HepG2 (cell line): ENCODE measurements at regions not wholly inside any gene's neighbourhood (a gene's known extent, or its start where the extent isn't known, plus 50 kb on each side); places are given as distances from the start of the nearest gene placed in this dataset.

Experiments
- ATAC-seq: fragments of 200-7000 bp; cut with Tn5 transposase; 3 replicates; pipeline ENCODE4 v1.9.1; 2020; ENCODE audit warnings: mild to moderate bottlenecking, moderate library complexity
- BruUV-seq: library from RNA; stranded (reverse); fragments of 400-500 nt; replicated peaks from 2 replicates; lab custom pipeline; 2021; lab: Mats Ljungman, UMichigan
- CTCF ChIA-PET: fragments of 300-600 bp; formaldehyde crosslinking; extraction: SDS; loops from one replicate; lab custom pipeline; 2021; ENCODE audit warnings: low total read pairs, inconsistent platforms, low intra/inter-chr PET ratio; lab: Yijun Ruan, JAX
- POLR2A ChIA-PET: fragments of 350-600 bp; sonication (Branson Sonifier 250); formaldehyde crosslinking; loops from one replicate; lab custom pipeline; 2020; ENCODE audit warnings: antibody characterized with exemption, inconsistent platforms; lab: Yijun Ruan, JAX
- DNase-seq: peaks from one replicate; pipeline ENCODE4 v3.0.0-alpha.2; 2015; ENCODE audit warnings: low spot score
- FAIRE-seq: peaks from 3 replicates; lab custom pipeline; 2011; peaks lifted over from hg19 to GRCh38; lab: Jason Lieb, UNC
- H2AFZ ChIP-seq: one replicate; pipeline ENCODE4 v1.6.1; 2011; ENCODE audit warnings: low read length, inconsistent platforms
- H3K27ac ChIP-seq: fragments of 300-600 bp; 3 replicates; pipeline ENCODE4 v1.8.0; 2011; ENCODE audit warnings: mixed run types, mild to moderate bottlenecking, mixed read lengths, low read length, inconsistent platforms; ENCODE audit not compliant: insufficient read depth; ENCODE audit errors: extremely low read length
- H3K27me3 ChIP-seq, 2 experiments: fragments of 200-600 bp in 1 of 2; 2 replicates in 1 of 2; 3 replicates in 1 of 2; pipeline versions ENCODE4 v1.6.0 to v1.8.0; 2011; ENCODE audit warnings: low read length in 2 of 2, mild to moderate bottlenecking in 2 of 2, moderate library complexity in 2 of 2, inconsistent platforms in 1 of 2; ENCODE audit not compliant: insufficient read depth in 2 of 2, control insufficient read depth in 1 of 2
- H3K36me3 ChIP-seq, 2 experiments: fragments of 200-600 bp in 1 of 2; replicated peaks in 1 of 2; 2 replicates in 1 of 2; 3 replicates in 1 of 2; pipeline versions ENCODE4 v1.5.1 to v1.8.0; 2011; ENCODE audit warnings: low read length in 2 of 2, inconsistent platforms in 1 of 2; ENCODE audit not compliant: insufficient read depth in 2 of 2, control insufficient read depth in 1 of 2
- H3K4me1 ChIP-seq: 2 replicates; pipeline ENCODE4 v1.5.1; 2012; ENCODE audit warnings: low read length, inconsistent platforms; ENCODE audit not compliant: insufficient read depth
- H3K4me2 ChIP-seq: 2 replicates; pipeline ENCODE4 v1.6.0; 2011; ENCODE audit warnings: low read depth, low read length, inconsistent platforms
- H3K4me3 ChIP-seq, 3 experiments: fragments of 200-600 bp in 1 of 3; sonication (generic), shearing (Covaris generic) in 1 of 3; replicated peaks in 1 of 3; 2 replicates each; pipeline ENCODE4 v1.5.1; 2011 to 2016; ENCODE audit warnings: low read length in 3 of 3, inconsistent platforms in 2 of 3, low read depth in 2 of 3, mild to moderate bottlenecking in 2 of 3, control low read depth in 1 of 3, mixed read lengths in 1 of 3; ENCODE audit not compliant: insufficient read depth in 1 of 3
- H3K79me2 ChIP-seq: one replicate; pipeline ENCODE4 v1.6.1; 2011; ENCODE audit warnings: low read length, inconsistent platforms; ENCODE audit not compliant: insufficient read depth
- H3K9ac ChIP-seq: 2 replicates; pipeline ENCODE4 v1.6.0; 2011; ENCODE audit warnings: mild to moderate bottlenecking, low read depth, low read length, inconsistent platforms; ENCODE audit not compliant: insufficient read depth
- H3K9me3 ChIP-seq: 2 replicates; pipeline ENCODE4 v1.5.1; 2012; ENCODE audit warnings: mild to moderate bottlenecking, low read length
- H4K20me1 ChIP-seq: 2 replicates; pipeline ENCODE4 v1.6.0; 2011; ENCODE audit warnings: inconsistent platforms, mild to moderate bottlenecking, low read length, moderate library complexity; ENCODE audit not compliant: insufficient read depth
- ELF3 ChIP-seq: IDR thresholded peaks from 2 replicates; pipeline ENCODE4 v1.6.1; 2016; ENCODE audit warnings: missing genetic modification reagents, missing compliant biosample characterization
- ERF ChIP-seq: IDR thresholded peaks from 2 replicates; pipeline ENCODE4 v1.6.1; 2018; ENCODE audit warnings: missing biosample characterization, missing genetic modification reagents
- FIP1L1 ChIP-seq: fragments of 200-400 bp; formaldehyde crosslinking; IDR thresholded peaks from 2 replicates; pipeline ENCODE4 v1.6.1; 2018; ENCODE audit warnings: low read depth, mild to moderate bottlenecking, low read length, moderate library complexity, borderline replicate concordance; ENCODE audit not compliant: insufficient read depth
- NAIF1 ChIP-seq: sonication (generic); formaldehyde crosslinking; IDR thresholded peaks from 2 replicates; pipeline ENCODE4 v1.5.0; 2020; ENCODE audit warnings: mild to moderate bottlenecking, missing genetic modification reagents, borderline replicate concordance
- NFE2L2 ChIP-seq: fragments of 150-350 bp; IDR thresholded peaks from 2 replicates; pipeline ENCODE4 v1.6.1; 2014; ENCODE audit warnings: low read length
- RAD51 ChIP-seq: fragments of 450-650 bp; IDR thresholded peaks from 2 replicates; pipeline ENCODE4 v1.6.1; 2016; ENCODE audit warnings: borderline replicate concordance
- TRIM24 ChIP-seq: sonication (generic); formaldehyde crosslinking; IDR thresholded peaks from 2 replicates; pipeline ENCODE4 v1.8.0; 2022; ENCODE audit warnings: mild to moderate bottlenecking, missing genetic modification reagents
- ZFP1 ChIP-seq: IDR thresholded peaks from 2 replicates; pipeline ENCODE4 v1.6.1; 2016
- ZNF44 ChIP-seq: sonication (generic); formaldehyde crosslinking; IDR thresholded peaks from 2 replicates; pipeline ENCODE4 v1.5.1; 2020; ENCODE audit warnings: mild to moderate bottlenecking, missing genetic modification reagents
- ZNF598 ChIP-seq: sonication (generic); formaldehyde crosslinking; IDR thresholded peaks from 2 replicates; pipeline ENCODE4 v1.5.1; 2020; ENCODE audit warnings: mild to moderate bottlenecking, missing genetic modification reagents, borderline replicate concordance
- ZNF746 ChIP-seq: sonication (generic); formaldehyde crosslinking; IDR thresholded peaks from 2 replicates; pipeline ENCODE4 v1.8.0; 2022; ENCODE audit warnings: mild to moderate bottlenecking, missing genetic modification reagents
- ZNF773 ChIP-seq: sonication (generic); formaldehyde crosslinking; IDR thresholded peaks from 2 replicates; pipeline ENCODE4 v1.4.0; 2020; ENCODE audit warnings: missing genetic modification reagents, borderline replicate concordance
- WGBS: methylation state at CpG from one replicate; pipeline ENCODE4 v1.1.6; 2017; ENCODE audit warnings: low lambda C conversion rate; 5-methylcytosine and 5-hydroxymethylcytosine counted together
- in situ Hi-C: cut with HindIII; loops from 2 replicates; pipeline ENCODE4 v1.10.0; 2017; ENCODE audit warnings: low pct_unique_long_range_greater_than_20kb; ENCODE audit not compliant: extremely low pct_ligation_motif_present
- intact Hi-C: fragments of 100-400 bp; cut with micrococcal nuclease; formaldehyde crosslinking; loops from one replicate; pipeline ENCODE4 v1.10.0; 2022; ENCODE audit not compliant: unreplicated experiment
- TF ChIP-seq, protein P1 (sequence below): sonication (generic); formaldehyde crosslinking; IDR thresholded peaks from 2 replicates; pipeline ENCODE4 v1.5.0; 2020; ENCODE audit warnings: mild to moderate bottlenecking, missing genetic modification reagents
- TF ChIP-seq, protein P2 (sequence below): sonication (generic); formaldehyde crosslinking; IDR thresholded peaks from 2 replicates; pipeline ENCODE4 v1.4.0; 2020; ENCODE audit warnings: mild to moderate bottlenecking, missing genetic modification reagents, borderline replicate concordance
- TF ChIP-seq, protein P3 (sequence below): sonication (generic); formaldehyde crosslinking; IDR thresholded peaks from 2 replicates; pipeline ENCODE4 v1.4.0; 2020; ENCODE audit warnings: low read depth, missing genetic modification reagents

DNA sequence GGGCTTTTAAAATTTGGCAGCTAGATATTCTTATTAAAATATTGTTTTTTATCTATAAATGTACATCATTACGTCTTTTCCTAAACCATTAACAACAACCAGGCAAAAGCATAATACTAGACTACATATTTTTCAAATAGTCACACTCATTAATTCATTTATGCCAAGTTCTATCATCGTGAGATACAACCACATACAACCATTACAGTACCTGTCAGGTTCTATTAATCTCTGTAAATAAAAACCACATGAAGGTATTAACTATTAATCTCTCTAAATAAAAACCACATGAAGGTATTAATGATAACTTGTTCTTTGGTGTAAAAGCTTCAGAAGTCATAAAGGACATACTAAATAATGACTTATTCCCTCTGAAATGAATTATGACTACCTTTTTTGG is 432.7 kb downstream of the TMX3 start:
- in situ Hi-C loops, result no loop called here
- Histone ChIP-seq H3K4me3 (no peak overlapping the region), H3K4me1 (no peaks in the 10 kb centered on the region), H3K4me2 (no peak overlapping the region), H3K9me3 (no peaks in the 10 kb centered on the region), H3K79me2 (no peaks in the 10 kb centered on the region), H3K27ac (no peak overlapping the region), H3K9ac (no peak overlapping the region), H2AFZ (no peak overlapping the region), H3K27me3 (no peaks in the 10 kb centered on the region), H3K36me3 (no peaks in the 10 kb centered on the region), H4K20me1 (no peaks in the 10 kb centered on the region)
- ATAC-seq, result no peak
- no peak for FAIRE-seq
- intact Hi-C loops, result no loop called here
- CTCF ChIA-PET, result no interaction called here
- BruUV-seq, result no TSS peak
- DNase-seq, result no peak
- POLR2A ChIA-PET, result no interaction called here
- 3% methylated on average over 2 of the region's 2 CpGs for WGBS
- no peak for TF ChIP-seq NFE2L2
- no peak for TF ChIP-seq ZNF598 (CRISPR knock-in tag)
- no peak for TF ChIP-seq ZNF773 (CRISPR knock-in tag)
- no peak for TF ChIP-seq ZFP1 (CRISPR knock-in tag)
- TF ChIP-seq ERF (CRISPR knock-in tag), result no peak
- no peak for TF ChIP-seq ZNF44 (CRISPR knock-in tag)
- TF ChIP-seq, protein P1, sequence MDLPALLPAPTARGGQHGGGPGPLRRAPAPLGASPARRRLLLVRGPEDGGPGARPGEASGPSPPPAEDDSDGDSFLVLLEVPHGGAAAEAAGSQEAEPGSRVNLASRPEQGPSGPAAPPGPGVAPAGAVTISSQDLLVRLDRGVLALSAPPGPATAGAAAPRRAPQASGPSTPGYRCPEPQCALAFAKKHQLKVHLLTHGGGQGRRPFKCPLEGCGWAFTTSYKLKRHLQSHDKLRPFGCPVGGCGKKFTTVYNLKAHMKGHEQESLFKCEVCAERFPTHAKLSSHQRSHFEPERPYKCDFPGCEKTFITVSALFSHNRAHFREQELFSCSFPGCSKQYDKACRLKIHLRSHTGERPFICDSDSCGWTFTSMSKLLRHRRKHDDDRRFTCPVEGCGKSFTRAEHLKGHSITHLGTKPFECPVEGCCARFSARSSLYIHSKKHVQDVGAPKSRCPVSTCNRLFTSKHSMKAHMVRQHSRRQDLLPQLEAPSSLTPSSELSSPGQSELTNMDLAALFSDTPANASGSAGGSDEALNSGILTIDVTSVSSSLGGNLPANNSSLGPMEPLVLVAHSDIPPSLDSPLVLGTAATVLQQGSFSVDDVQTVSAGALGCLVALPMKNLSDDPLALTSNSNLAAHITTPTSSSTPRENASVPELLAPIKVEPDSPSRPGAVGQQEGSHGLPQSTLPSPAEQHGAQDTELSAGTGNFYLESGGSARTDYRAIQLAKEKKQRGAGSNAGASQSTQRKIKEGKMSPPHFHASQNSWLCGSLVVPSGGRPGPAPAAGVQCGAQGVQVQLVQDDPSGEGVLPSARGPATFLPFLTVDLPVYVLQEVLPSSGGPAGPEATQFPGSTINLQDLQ (CRISPR knock-in tag), result no peak
- TF ChIP-seq NAIF1, result no peak
- no peak for TF ChIP-seq FIP1L1
- TF ChIP-seq ELF3 (CRISPR knock-in tag), result no peak
- no peak for TF ChIP-seq TRIM24 (CRISPR knock-in tag)
- TF ChIP-seq, protein P2, sequence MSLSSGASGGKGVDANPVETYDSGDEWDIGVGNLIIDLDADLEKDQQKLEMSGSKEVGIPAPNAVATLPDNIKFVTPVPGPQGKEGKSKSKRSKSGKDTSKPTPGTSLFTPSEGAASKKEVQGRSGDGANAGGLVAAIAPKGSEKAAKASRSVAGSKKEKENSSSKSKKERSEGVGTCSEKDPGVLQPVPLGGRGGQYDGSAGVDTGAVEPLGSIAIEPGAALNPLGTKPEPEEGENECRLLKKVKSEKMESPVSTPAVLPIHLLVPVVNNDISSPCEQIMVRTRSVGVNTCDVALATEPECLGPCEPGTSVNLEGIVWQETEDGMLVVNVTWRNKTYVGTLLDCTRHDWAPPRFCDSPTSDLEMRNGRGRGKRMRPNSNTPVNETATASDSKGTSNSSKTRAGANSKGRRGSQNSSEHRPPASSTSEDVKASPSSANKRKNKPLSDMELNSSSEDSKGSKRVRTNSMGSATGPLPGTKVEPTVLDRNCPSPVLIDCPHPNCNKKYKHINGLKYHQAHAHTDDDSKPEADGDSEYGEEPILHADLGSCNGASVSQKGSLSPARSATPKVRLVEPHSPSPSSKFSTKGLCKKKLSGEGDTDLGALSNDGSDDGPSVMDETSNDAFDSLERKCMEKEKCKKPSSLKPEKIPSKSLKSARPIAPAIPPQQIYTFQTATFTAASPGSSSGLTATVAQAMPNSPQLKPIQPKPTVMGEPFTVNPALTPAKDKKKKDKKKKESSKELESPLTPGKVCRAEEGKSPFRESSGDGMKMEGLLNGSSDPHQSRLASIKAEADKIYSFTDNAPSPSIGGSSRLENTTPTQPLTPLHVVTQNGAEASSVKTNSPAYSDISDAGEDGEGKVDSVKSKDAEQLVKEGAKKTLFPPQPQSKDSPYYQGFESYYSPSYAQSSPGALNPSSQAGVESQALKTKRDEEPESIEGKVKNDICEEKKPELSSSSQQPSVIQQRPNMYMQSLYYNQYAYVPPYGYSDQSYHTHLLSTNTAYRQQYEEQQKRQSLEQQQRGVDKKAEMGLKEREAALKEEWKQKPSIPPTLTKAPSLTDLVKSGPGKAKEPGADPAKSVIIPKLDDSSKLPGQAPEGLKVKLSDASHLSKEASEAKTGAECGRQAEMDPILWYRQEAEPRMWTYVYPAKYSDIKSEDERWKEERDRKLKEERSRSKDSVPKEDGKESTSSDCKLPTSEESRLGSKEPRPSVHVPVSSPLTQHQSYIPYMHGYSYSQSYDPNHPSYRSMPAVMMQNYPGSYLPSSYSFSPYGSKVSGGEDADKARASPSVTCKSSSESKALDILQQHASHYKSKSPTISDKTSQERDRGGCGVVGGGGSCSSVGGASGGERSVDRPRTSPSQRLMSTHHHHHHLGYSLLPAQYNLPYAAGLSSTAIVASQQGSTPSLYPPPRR (CRISPR knock-in tag), result no peak
- no peak for TF ChIP-seq ZNF746
- no peak for TF ChIP-seq RAD51
- TF ChIP-seq, protein P3, sequence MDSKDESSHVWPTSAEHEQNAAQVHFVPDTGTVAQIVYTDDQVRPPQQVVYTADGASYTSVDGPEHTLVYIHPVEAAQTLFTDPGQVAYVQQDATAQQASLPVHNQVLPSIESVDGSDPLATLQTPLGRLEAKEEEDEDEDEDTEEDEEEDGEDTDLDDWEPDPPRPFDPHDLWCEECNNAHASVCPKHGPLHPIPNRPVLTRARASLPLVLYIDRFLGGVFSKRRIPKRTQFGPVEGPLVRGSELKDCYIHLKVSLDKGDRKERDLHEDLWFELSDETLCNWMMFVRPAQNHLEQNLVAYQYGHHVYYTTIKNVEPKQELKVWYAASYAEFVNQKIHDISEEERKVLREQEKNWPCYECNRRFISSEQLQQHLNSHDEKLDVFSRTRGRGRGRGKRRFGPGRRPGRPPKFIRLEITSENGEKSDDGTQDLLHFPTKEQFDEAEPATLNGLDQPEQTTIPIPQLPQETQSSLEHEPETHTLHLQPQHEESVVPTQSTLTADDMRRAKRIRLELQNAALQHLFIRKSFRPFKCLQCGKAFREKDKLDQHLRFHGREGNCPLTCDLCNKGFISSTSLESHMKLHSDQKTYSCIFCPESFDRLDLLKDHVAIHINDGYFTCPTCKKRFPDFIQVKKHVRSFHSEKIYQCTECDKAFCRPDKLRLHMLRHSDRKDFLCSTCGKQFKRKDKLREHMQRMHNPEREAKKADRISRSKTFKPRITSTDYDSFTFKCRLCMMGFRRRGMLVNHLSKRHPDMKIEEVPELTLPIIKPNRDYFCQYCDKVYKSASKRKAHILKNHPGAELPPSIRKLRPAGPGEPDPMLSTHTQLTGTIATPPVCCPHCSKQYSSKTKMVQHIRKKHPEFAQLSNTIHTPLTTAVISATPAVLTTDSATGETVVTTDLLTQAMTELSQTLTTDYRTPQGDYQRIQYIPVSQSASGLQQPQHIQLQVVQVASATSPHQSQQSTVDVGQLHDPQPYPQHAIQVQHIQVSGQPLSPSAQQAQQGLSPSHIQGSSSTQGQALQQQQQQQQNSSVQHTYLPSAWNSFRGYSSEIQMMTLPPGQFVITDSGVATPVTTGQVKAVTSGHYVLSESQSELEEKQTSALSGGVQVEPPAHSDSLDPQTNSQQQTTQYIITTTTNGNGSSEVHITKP (CRISPR knock-in tag), result no peak
